HepG2 (cell line): ENCODE measurements at regions not wholly inside any gene's neighbourhood (a gene's known extent, or its start where the extent isn't known, plus 50 kb on each side); places are given as distances from the start of the nearest gene placed in this dataset.

Experiments used
- CTCF ChIP-seq: sonication (generic); formaldehyde crosslinking; IDR thresholded peaks from 2 replicates; pipeline ENCODE4 v1.5.0; 2020; ENCODE audit warnings: mild to moderate bottlenecking, missing genetic modification reagents, moderate library complexity
- POLR2AphosphoS5 ChIP-seq: IDR thresholded peaks from 2 replicates; pipeline ENCODE4 v1.6.1; 2012; ENCODE audit warnings: low read depth, low read length
- RFX5 ChIP-seq: IDR thresholded peaks from 2 replicates; pipeline ENCODE4 v1.6.1; 2011; ENCODE audit warnings: low read depth, low read length, improper control_type of control experiment
- ZNF546 ChIP-seq: sonication (generic); formaldehyde crosslinking; conservative IDR thresholded peaks from 2 replicates; pipeline ENCODE4 v1.8.1; 2023; ENCODE audit warnings: mild to moderate bottlenecking, missing genetic modification reagents
- ZNF839 ChIP-seq: sonication (generic); formaldehyde crosslinking; IDR thresholded peaks from 2 replicates; pipeline ENCODE4 v1.4.0; 2020; ENCODE audit warnings: missing genetic modification reagents, mild to moderate bottlenecking, borderline replicate concordance
- TF ChIP-seq, protein P1 (sequence below): IDR thresholded peaks from 2 replicates; pipeline ENCODE4 v1.6.1; 2016; ENCODE audit warnings: mild to moderate bottlenecking, missing biosample characterization, missing genetic modification reagents
- TF ChIP-seq, protein P2 (sequence below): sonication (generic); formaldehyde crosslinking; IDR thresholded peaks from 2 replicates; pipeline ENCODE4 v1.4.0; 2020; ENCODE audit warnings: low read depth, mild to moderate bottlenecking, missing genetic modification reagents

- TF ChIP-seq RFX5 (no peak), POLR2AphosphoS5 (no peak), ZNF839 (CRISPR knock-in tag) (no peak), CTCF (CRISPR knock-in tag) (no peak), ZNF546 (CRISPR knock-in tag) (no peak)
- TF ChIP-seq, protein P1, sequence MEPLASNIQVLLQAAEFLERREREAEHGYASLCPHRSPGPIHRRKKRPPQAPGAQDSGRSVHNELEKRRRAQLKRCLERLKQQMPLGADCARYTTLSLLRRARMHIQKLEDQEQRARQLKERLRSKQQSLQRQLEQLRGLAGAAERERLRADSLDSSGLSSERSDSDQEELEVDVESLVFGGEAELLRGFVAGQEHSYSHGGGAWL (CRISPR knock-in tag) = no peak
- TF ChIP-seq, protein P2, sequence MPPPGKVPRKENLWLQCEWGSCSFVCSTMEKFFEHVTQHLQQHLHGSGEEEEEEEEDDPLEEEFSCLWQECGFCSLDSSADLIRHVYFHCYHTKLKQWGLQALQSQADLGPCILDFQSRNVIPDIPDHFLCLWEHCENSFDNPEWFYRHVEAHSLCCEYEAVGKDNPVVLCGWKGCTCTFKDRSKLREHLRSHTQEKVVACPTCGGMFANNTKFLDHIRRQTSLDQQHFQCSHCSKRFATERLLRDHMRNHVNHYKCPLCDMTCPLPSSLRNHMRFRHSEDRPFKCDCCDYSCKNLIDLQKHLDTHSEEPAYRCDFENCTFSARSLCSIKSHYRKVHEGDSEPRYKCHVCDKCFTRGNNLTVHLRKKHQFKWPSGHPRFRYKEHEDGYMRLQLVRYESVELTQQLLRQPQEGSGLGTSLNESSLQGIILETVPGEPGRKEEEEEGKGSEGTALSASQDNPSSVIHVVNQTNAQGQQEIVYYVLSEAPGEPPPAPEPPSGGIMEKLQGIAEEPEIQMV (CRISPR knock-in tag) = no peak
These were observed 522.6 kb downstream of the HINT1 start for GRCh38 chr5:130642461-130642860.
